IMR-90 (cell line): ENCODE measurements at regions not wholly inside any gene's neighbourhood (a gene's known extent, or its start where the extent isn't known, plus 50 kb on each side); places are given as distances from the start of the nearest gene placed in this dataset.

Experiments used
- ATAC-seq: fragments of 200-7000 bp; cut with Tn5 transposase; 2 replicates; pipeline ENCODE4 v1.9.1; 2020; ENCODE audit warnings: low read depth, mild to moderate bottlenecking, moderate library complexity
- BruUV-seq: library from RNA; stranded (reverse); fragments of 400-500 nt; replicated peaks from 2 replicates; lab custom pipeline; 2021; lab: Mats Ljungman, UMichigan
- CTCF ChIA-PET: fragments of 300-600 bp; formaldehyde crosslinking; extraction: SDS; loops from one replicate; lab custom pipeline; 2021; ENCODE audit warnings: antibody characterized with exemption; lab: Yijun Ruan, JAX
- POLR2A ChIA-PET: fragments of 300-600 bp; sonication (Branson Sonifier 250); formaldehyde crosslinking; loops from one replicate; lab custom pipeline; 2022; ENCODE audit warnings: antibody characterized with exemption; ENCODE audit not compliant: unreplicated experiment; lab: Charles Lee
- DNase-seq: peaks from one replicate; pipeline ENCODE4 v3.0.0; 2013
- H2AFZ ChIP-seq: replicated peaks from 2 replicates; pipeline ENCODE3; 2013; ENCODE audit warnings: low read length, mild to moderate bottlenecking; ENCODE audit not compliant: poor library complexity
- H2AK5ac ChIP-seq: 2 replicates; pipeline ENCODE4 v1.6.1; 2013; ENCODE audit warnings: low read depth, low read length, inconsistent platforms
- H2AK9ac ChIP-seq: replicated peaks from 2 replicates; pipeline ENCODE3; 2013; ENCODE audit warnings: mild to moderate bottlenecking, low read depth, low read length, moderate library complexity; ENCODE audit not compliant: poor library complexity
- H2BK120ac ChIP-seq: 2 replicates; pipeline ENCODE4 v1.6.1; 2013; ENCODE audit warnings: low read depth, low read length, inconsistent platforms
- H2BK15ac ChIP-seq: 3 replicates; pipeline ENCODE4 v1.6.1; 2013; ENCODE audit warnings: low read depth, low read length, inconsistent platforms
- H2BK20ac ChIP-seq: 2 replicates; pipeline ENCODE4 v1.6.1; 2013; ENCODE audit warnings: low read depth, mild to moderate bottlenecking, inconsistent platforms, low read length, moderate library complexity
- H2BK5ac ChIP-seq: 2 replicates; pipeline ENCODE4 v1.6.1; 2013; ENCODE audit warnings: mild to moderate bottlenecking, low read depth, low read length, inconsistent platforms; ENCODE audit not compliant: poor library complexity, severe bottlenecking
- H3K14ac ChIP-seq: replicated peaks from 2 replicates; pipeline ENCODE4 v1.6.1; 2013; ENCODE audit warnings: low read depth, low read length, inconsistent platforms
- H3K18ac ChIP-seq: 2 replicates; pipeline ENCODE4 v1.6.1; 2013; ENCODE audit warnings: low read depth, low read length, control low read depth
- H3K23ac ChIP-seq: 2 replicates; pipeline ENCODE4 v1.6.1; 2013; ENCODE audit warnings: low read depth, low read length, inconsistent platforms
- H3K27ac ChIP-seq: 2 replicates; pipeline ENCODE4 v1.5.1; 2013; ENCODE audit warnings: mild to moderate bottlenecking, control low read depth, low read length; ENCODE audit not compliant: insufficient read depth
- H3K27me3 ChIP-seq: 2 replicates; pipeline ENCODE4 v1.6.1; 2013; ENCODE audit warnings: low read length; ENCODE audit not compliant: control insufficient read depth, insufficient read depth
- H3K36me3 ChIP-seq: 2 replicates; pipeline ENCODE4 v1.6.1; 2013; ENCODE audit warnings: low read length, mixed read lengths; ENCODE audit not compliant: control insufficient read depth, insufficient read depth
- H3K4ac ChIP-seq: 2 replicates; pipeline ENCODE4 v1.6.1; 2013; ENCODE audit warnings: low read depth, low read length, inconsistent platforms
- H3K4me1 ChIP-seq: 2 replicates; pipeline ENCODE4 v1.6.1; 2013; ENCODE audit warnings: low read length, mixed read lengths; ENCODE audit not compliant: control insufficient read depth, insufficient read depth
- H3K4me2 ChIP-seq: 2 replicates; pipeline ENCODE4 v1.6.1; 2013; ENCODE audit warnings: low read depth, mild to moderate bottlenecking, control low read depth, low read length, moderate library complexity
- H3K4me3 ChIP-seq: 2 replicates; pipeline ENCODE4 v1.5.1; 2013; ENCODE audit warnings: low read depth, mild to moderate bottlenecking, control low read depth, low read length, moderate library complexity; ENCODE audit not compliant: insufficient read depth
- H3K56ac ChIP-seq: 2 replicates; pipeline ENCODE4 v1.6.1; 2013; ENCODE audit warnings: low read length, inconsistent platforms; ENCODE audit not compliant: insufficient read depth; ENCODE audit errors: extremely low read depth
- H3K79me1 ChIP-seq, 2 experiments: 2 replicates each; pipeline ENCODE4 v1.6.1; 2013; ENCODE audit warnings: low read length in 2 of 2, inconsistent platforms in 1 of 2, low read depth in 1 of 2
- H3K9ac ChIP-seq: 2 replicates; pipeline ENCODE4 v1.6.1; 2013; ENCODE audit warnings: low read depth, low read length, control low read depth
- H3K9me1 ChIP-seq: 2 replicates; pipeline ENCODE4 v1.6.1; 2013; ENCODE audit warnings: low read length, inconsistent platforms; ENCODE audit not compliant: insufficient read depth
- H3K9me3 ChIP-seq: 2 replicates; pipeline ENCODE4 v1.6.1; 2013; ENCODE audit warnings: low read length; ENCODE audit not compliant: control insufficient read depth, insufficient read depth
- H4K20me1 ChIP-seq: 2 replicates; pipeline ENCODE4 v1.6.1; 2013; ENCODE audit warnings: low read length, inconsistent platforms; ENCODE audit not compliant: insufficient read depth
- H4K5ac ChIP-seq: 2 replicates; pipeline ENCODE4 v1.6.1; 2013; ENCODE audit warnings: mild to moderate bottlenecking, low read depth, low read length, control low read depth
- H4K8ac ChIP-seq, 2 experiments: 2 replicates each; pipeline ENCODE4 v1.6.1; 2013; ENCODE audit warnings: low read depth in 2 of 2, low read length in 2 of 2, control low read depth in 1 of 2, inconsistent platforms in 1 of 2
- H4K91ac ChIP-seq: 2 replicates; pipeline ENCODE4 v1.6.1; 2013; ENCODE audit warnings: low read depth, low read length, inconsistent platforms; ENCODE audit not compliant: insufficient read depth
- CEBPB ChIP-seq: IDR thresholded peaks from 2 replicates; pipeline ENCODE4 v1.6.1; 2012; ENCODE audit warnings: low read depth, low read length, improper control_type of control experiment
- CTCF ChIP-seq: conservative IDR thresholded peaks from 2 replicates; pipeline ENCODE4 v1.5.1; 2012; ENCODE audit warnings: mild to moderate bottlenecking, low read depth, low read length, improper control_type of control experiment
- MXI1 ChIP-seq: IDR thresholded peaks from 2 replicates; pipeline ENCODE4 v1.6.1; 2012; ENCODE audit warnings: low read depth, mild to moderate bottlenecking, low read length, moderate library complexity, borderline replicate concordance
- RCOR1 ChIP-seq: IDR thresholded peaks from 2 replicates; pipeline ENCODE4 v1.6.1; 2012; ENCODE audit warnings: mild to moderate bottlenecking, low read length, improper control_type of control experiment; ENCODE audit not compliant: insufficient replicate concordance
- SMC3 ChIP-seq: fragments of 150-350 bp; IDR thresholded peaks from 2 replicates; pipeline ENCODE4 v1.6.1; 2016; ENCODE audit warnings: low read depth, mild to moderate bottlenecking, antibody characterized with exemption, low read length, moderate library complexity
- WGBS, 2 experiments: methylation state at CpG; one replicate each; pipeline versions ENCODE4 v1.1.5 to v1.1.7; 2013; ENCODE audit warnings: missing lambda C conversion rate in 2 of 2; ENCODE audit not compliant: insufficient read length in 1 of 2; ENCODE audit errors: extremely low coverage in 2 of 2; 5-methylcytosine and 5-hydroxymethylcytosine counted together
- dilution Hi-C: fragments of 300-500 bp; cut with HindIII; formaldehyde crosslinking; loops from one replicate; pipeline ENCODE4 v1.14.3; 2018; ENCODE audit warnings: low sequenced_read_pairs; ENCODE audit not compliant: unreplicated experiment
- in situ Hi-C: fragments of 300-500 bp; cut with MboI; formaldehyde crosslinking; loops from 3 replicates; pipeline ENCODE4 v1.14.3; 2019; ENCODE audit warnings: low sequenced_read_pairs, inconsistent platforms, mixed read lengths
- intact Hi-C: fragments of 100-400 bp; cut with micrococcal nuclease; formaldehyde crosslinking; loops from 2 replicates; pipeline ENCODE4 v1.10.0; 2022

- Histone ChIP-seq H4K8ac (no peak overlapping the region), H3K23ac (no peak overlapping the region), H3K27me3 (no peaks in the 10 kb centered on the region), H2BK20ac (no peak overlapping the region), H4K91ac (no peak overlapping the region), H3K9ac (no peak overlapping the region), H3K9me3 (peaks cover 5% of the 10 kb centered on the region; the same call in 1 of the 2 replicates), H2AK9ac (no peak overlapping the region), H2BK15ac (no peak overlapping the region), H4K5ac (no peak overlapping the region), H2BK120ac (no peak overlapping the region), H3K9me1 (no peaks in the 10 kb centered on the region), H3K4me2 (no peak overlapping the region), H3K18ac (no peak overlapping the region), H2BK5ac (no peak overlapping the region), H3K4ac (no peak overlapping the region), H3K27ac (no peak overlapping the region), H3K14ac (no peak overlapping the region), H2AK5ac (no peak overlapping the region), H3K56ac (no peak overlapping the region), H3K4me3 (no peak overlapping the region), H4K20me1 (no peaks in the 10 kb centered on the region), H3K79me1 (no peaks in the 10 kb centered on the region), H3K4me1 (no peaks in the 10 kb centered on the region), H3K36me3 (no peaks in the 10 kb centered on the region), H2AFZ (no peak overlapping the region)
- POLR2A ChIA-PET = no interaction called here
- in situ Hi-C loops (no loop called here), intact Hi-C loops (no loop called here), dilution Hi-C loops (no loop called here)
- no CpG with 5 or more reads among the region's 2 CpGs for WGBS, 2 experiments
- TF ChIP-seq SMC3 = no peak
- TF ChIP-seq CTCF = no peak
- TF ChIP-seq RCOR1 = no peak
- TF ChIP-seq MXI1 = no peak
- TF ChIP-seq CEBPB = no peak
- CTCF ChIA-PET = no interaction called here
- BruUV-seq = no TSS peak
- ATAC-seq (no peak), DNase-seq (no peak)
These were observed 1300.5 kb downstream of the ARAP2 start for GRCh38 chr4:34943741-34944386.
